HepG2 (cell line): ENCODE measurements at regions not wholly inside any gene's neighbourhood (a gene's known extent, or its start where the extent isn't known, plus 50 kb on each side); places are given as distances from the start of the nearest gene placed in this dataset.

Experiments used
- ATAC-seq: fragments of 200-7000 bp; cut with Tn5 transposase; 3 replicates; pipeline ENCODE4 v1.9.1; 2020; ENCODE audit warnings: mild to moderate bottlenecking, moderate library complexity
- BruUV-seq: library from RNA; stranded (reverse); fragments of 400-500 nt; replicated peaks from 2 replicates; lab custom pipeline; 2021; lab: Mats Ljungman, UMichigan
- CTCF ChIA-PET: fragments of 300-600 bp; formaldehyde crosslinking; extraction: SDS; loops from one replicate; lab custom pipeline; 2021; ENCODE audit warnings: low total read pairs, inconsistent platforms, low intra/inter-chr PET ratio; lab: Yijun Ruan, JAX
- POLR2A ChIA-PET: fragments of 350-600 bp; sonication (Branson Sonifier 250); formaldehyde crosslinking; loops from one replicate; lab custom pipeline; 2020; ENCODE audit warnings: antibody characterized with exemption, inconsistent platforms; lab: Yijun Ruan, JAX
- DNase-seq: peaks from one replicate; pipeline ENCODE4 v3.0.0-alpha.2; 2015; ENCODE audit warnings: low spot score
- FAIRE-seq: peaks from 3 replicates; lab custom pipeline; 2011; peaks lifted over from hg19 to GRCh38; lab: Jason Lieb, UNC
- H2AFZ ChIP-seq: one replicate; pipeline ENCODE4 v1.6.1; 2011; ENCODE audit warnings: low read length, inconsistent platforms
- H3K27ac ChIP-seq: fragments of 300-600 bp; 3 replicates; pipeline ENCODE4 v1.8.0; 2011; ENCODE audit warnings: mixed run types, mild to moderate bottlenecking, mixed read lengths, low read length, inconsistent platforms; ENCODE audit not compliant: insufficient read depth; ENCODE audit errors: extremely low read length
- H3K27me3 ChIP-seq, 2 experiments: fragments of 200-600 bp in 1 of 2; 2 replicates in 1 of 2; 3 replicates in 1 of 2; pipeline versions ENCODE4 v1.6.0 to v1.8.0; 2011; ENCODE audit warnings: low read length in 2 of 2, mild to moderate bottlenecking in 2 of 2, moderate library complexity in 2 of 2, inconsistent platforms in 1 of 2; ENCODE audit not compliant: insufficient read depth in 2 of 2, control insufficient read depth in 1 of 2
- H3K36me3 ChIP-seq, 2 experiments: fragments of 200-600 bp in 1 of 2; replicated peaks in 1 of 2; 2 replicates in 1 of 2; 3 replicates in 1 of 2; pipeline versions ENCODE4 v1.5.1 to v1.8.0; 2011; ENCODE audit warnings: low read length in 2 of 2, inconsistent platforms in 1 of 2; ENCODE audit not compliant: insufficient read depth in 2 of 2, control insufficient read depth in 1 of 2
- H3K4me1 ChIP-seq: 2 replicates; pipeline ENCODE4 v1.5.1; 2012; ENCODE audit warnings: low read length, inconsistent platforms; ENCODE audit not compliant: insufficient read depth
- H3K4me2 ChIP-seq: 2 replicates; pipeline ENCODE4 v1.6.0; 2011; ENCODE audit warnings: low read depth, low read length, inconsistent platforms
- H3K4me3 ChIP-seq, 3 experiments: fragments of 200-600 bp in 1 of 3; sonication (generic), shearing (Covaris generic) in 1 of 3; replicated peaks in 1 of 3; 2 replicates each; pipeline ENCODE4 v1.5.1; 2011 to 2016; ENCODE audit warnings: low read length in 3 of 3, inconsistent platforms in 2 of 3, low read depth in 2 of 3, mild to moderate bottlenecking in 2 of 3, control low read depth in 1 of 3, mixed read lengths in 1 of 3; ENCODE audit not compliant: insufficient read depth in 1 of 3
- H3K79me2 ChIP-seq: one replicate; pipeline ENCODE4 v1.6.1; 2011; ENCODE audit warnings: low read length, inconsistent platforms; ENCODE audit not compliant: insufficient read depth
- H3K9ac ChIP-seq: 2 replicates; pipeline ENCODE4 v1.6.0; 2011; ENCODE audit warnings: mild to moderate bottlenecking, low read depth, low read length, inconsistent platforms; ENCODE audit not compliant: insufficient read depth
- H3K9me3 ChIP-seq: 2 replicates; pipeline ENCODE4 v1.5.1; 2012; ENCODE audit warnings: mild to moderate bottlenecking, low read length
- H4K20me1 ChIP-seq: 2 replicates; pipeline ENCODE4 v1.6.0; 2011; ENCODE audit warnings: inconsistent platforms, mild to moderate bottlenecking, low read length, moderate library complexity; ENCODE audit not compliant: insufficient read depth
- ARID2 ChIP-seq: sonication (generic); formaldehyde crosslinking; IDR thresholded peaks from 2 replicates; pipeline ENCODE4 v1.8.1; 2022; ENCODE audit warnings: mild to moderate bottlenecking, missing genetic modification reagents, borderline replicate concordance
- MIER2 ChIP-seq: IDR thresholded peaks from 2 replicates; pipeline ENCODE4 v1.6.1; 2016; ENCODE audit warnings: missing biosample characterization, missing genetic modification reagents
- RELA ChIP-seq: sonication (generic); formaldehyde crosslinking; IDR thresholded peaks from 2 replicates; pipeline ENCODE4 v1.4.0; 2020; ENCODE audit warnings: missing genetic modification reagents
- YY1 ChIP-seq: IDR thresholded peaks from 2 replicates; pipeline ENCODE4 v1.6.1; 2011; ENCODE audit warnings: low read length, low read depth, moderate library complexity, mild to moderate bottlenecking; ENCODE audit not compliant: insufficient read depth, insufficient replicate concordance
- ZNF772 ChIP-seq: sonication (generic); formaldehyde crosslinking; IDR thresholded peaks from 2 replicates; pipeline ENCODE4 v1.5.0; 2020; ENCODE audit warnings: mild to moderate bottlenecking, missing genetic modification reagents
- ZNF891 ChIP-seq: sonication (generic); formaldehyde crosslinking; IDR thresholded peaks from 2 replicates; pipeline ENCODE4 v1.5.0; 2020; ENCODE audit warnings: mild to moderate bottlenecking, missing genetic modification reagents
- ZSCAN31 ChIP-seq: sonication (generic); formaldehyde crosslinking; IDR thresholded peaks from 2 replicates; pipeline ENCODE4 v1.5.0; 2020; ENCODE audit warnings: low read depth, mild to moderate bottlenecking, missing genetic modification reagents
- WGBS: methylation state at CpG from one replicate; pipeline ENCODE4 v1.1.6; 2017; ENCODE audit warnings: low lambda C conversion rate; 5-methylcytosine and 5-hydroxymethylcytosine counted together
- in situ Hi-C: cut with HindIII; loops from 2 replicates; pipeline ENCODE4 v1.10.0; 2017; ENCODE audit warnings: low pct_unique_long_range_greater_than_20kb; ENCODE audit not compliant: extremely low pct_ligation_motif_present
- intact Hi-C: fragments of 100-400 bp; cut with micrococcal nuclease; formaldehyde crosslinking; loops from one replicate; pipeline ENCODE4 v1.10.0; 2022; ENCODE audit not compliant: unreplicated experiment
- TF ChIP-seq, protein P1 (sequence below): sonication (generic); formaldehyde crosslinking; IDR thresholded peaks from 2 replicates; pipeline ENCODE4 v1.4.0; 2020; ENCODE audit warnings: missing genetic modification reagents
- TF ChIP-seq, protein P2 (sequence below): sonication (generic); formaldehyde crosslinking; IDR thresholded peaks from 2 replicates; pipeline ENCODE4 v1.4.0; 2020; ENCODE audit warnings: low read depth, mild to moderate bottlenecking, missing genetic modification reagents
- TF ChIP-seq, protein P3 (sequence below): sonication (generic); formaldehyde crosslinking; IDR thresholded peaks from 2 replicates; pipeline ENCODE4 v1.4.0; 2020; ENCODE audit warnings: missing genetic modification reagents
- TF ChIP-seq, protein P4 (sequence below): IDR thresholded peaks from 2 replicates; pipeline ENCODE4 v1.6.1; 2016; ENCODE audit warnings: missing genetic modification reagents, missing compliant biosample characterization

DNA sequence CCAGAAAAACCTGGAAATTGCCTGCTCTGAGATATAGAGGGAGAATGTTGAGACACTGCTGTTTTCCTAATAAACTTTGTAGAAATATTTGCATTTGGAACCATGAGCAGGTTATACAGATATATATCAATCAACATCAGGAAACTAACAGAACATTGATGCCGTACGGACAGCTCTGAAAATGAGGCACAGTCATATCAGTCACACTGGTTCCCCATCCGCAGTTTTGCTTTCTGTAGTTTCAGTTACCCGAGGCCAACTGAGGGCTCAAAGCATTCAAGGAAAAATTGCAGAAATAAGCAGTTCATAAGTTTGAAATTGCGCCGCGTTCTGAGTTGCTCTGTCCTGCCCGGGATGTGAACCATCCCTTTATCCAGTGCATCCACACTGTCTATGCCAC, 137.9 kb downstream of the KLF6 start (continued):
- TF ChIP-seq ARID2 (CRISPR knock-in tag) = no peak

DNA sequence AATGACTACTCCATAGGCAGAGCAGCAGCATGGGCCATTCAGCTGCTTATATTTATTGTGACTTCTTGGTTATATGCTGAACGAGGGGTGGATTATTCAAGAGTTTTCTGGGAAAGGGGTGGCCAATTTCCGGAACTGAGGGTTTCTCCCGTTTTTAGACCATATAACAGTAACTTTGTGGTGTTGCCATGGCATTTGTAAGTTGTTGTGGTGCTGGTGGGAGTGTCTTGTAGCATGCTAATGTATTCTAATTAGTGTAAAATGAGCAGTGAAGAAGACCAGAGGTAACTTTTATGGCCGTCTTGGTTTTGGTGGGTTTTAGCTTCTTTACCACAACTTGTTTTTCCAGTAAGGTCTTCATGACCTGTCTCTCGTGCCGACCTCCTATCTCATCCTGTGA, 139.6 kb downstream of the KLF6 start:
- BruUV-seq = no TSS peak
- POLR2A ChIA-PET = no interaction called here
- ATAC-seq = no peak
- CTCF ChIA-PET = no interaction called here
- H3K36me3 ChIP-seq = no peaks in the 10 kb centered on the region
- H3K79me2 ChIP-seq = no peaks in the 10 kb centered on the region
- H3K4me3 ChIP-seq = no peak overlapping the region
- no peaks in the 10 kb centered on the region for H4K20me1 ChIP-seq
- 2% methylated on average over 6 of the region's 6 CpGs for WGBS
- intact Hi-C loops = no loop called here
- DNase-seq = no peak
- H3K4me1 ChIP-seq = no peaks in the 10 kb centered on the region
- H3K9me3 ChIP-seq = no peaks in the 10 kb centered on the region
- H3K4me2 ChIP-seq = no peak overlapping the region
- no peak overlapping the region for H3K9ac ChIP-seq
- no peak overlapping the region for H3K27ac ChIP-seq
- TF ChIP-seq YY1 (no peak), ZSCAN31 (CRISPR knock-in tag) (no peak), ZNF772 (CRISPR knock-in tag) (no peak), ZNF891 (CRISPR knock-in tag) (no peak), MIER2 (CRISPR knock-in tag) (no peak), RELA (CRISPR knock-in tag) (no peak)
- TF ChIP-seq, protein P1, sequence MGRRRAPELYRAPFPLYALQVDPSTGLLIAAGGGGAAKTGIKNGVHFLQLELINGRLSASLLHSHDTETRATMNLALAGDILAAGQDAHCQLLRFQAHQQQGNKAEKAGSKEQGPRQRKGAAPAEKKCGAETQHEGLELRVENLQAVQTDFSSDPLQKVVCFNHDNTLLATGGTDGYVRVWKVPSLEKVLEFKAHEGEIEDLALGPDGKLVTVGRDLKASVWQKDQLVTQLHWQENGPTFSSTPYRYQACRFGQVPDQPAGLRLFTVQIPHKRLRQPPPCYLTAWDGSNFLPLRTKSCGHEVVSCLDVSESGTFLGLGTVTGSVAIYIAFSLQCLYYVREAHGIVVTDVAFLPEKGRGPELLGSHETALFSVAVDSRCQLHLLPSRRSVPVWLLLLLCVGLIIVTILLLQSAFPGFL = no peak
- TF ChIP-seq, protein P2, sequence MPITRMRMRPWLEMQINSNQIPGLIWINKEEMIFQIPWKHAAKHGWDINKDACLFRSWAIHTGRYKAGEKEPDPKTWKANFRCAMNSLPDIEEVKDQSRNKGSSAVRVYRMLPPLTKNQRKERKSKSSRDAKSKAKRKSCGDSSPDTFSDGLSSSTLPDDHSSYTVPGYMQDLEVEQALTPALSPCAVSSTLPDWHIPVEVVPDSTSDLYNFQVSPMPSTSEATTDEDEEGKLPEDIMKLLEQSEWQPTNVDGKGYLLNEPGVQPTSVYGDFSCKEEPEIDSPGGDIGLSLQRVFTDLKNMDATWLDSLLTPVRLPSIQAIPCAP (CRISPR knock-in tag) = no peak
- TF ChIP-seq, protein P3, sequence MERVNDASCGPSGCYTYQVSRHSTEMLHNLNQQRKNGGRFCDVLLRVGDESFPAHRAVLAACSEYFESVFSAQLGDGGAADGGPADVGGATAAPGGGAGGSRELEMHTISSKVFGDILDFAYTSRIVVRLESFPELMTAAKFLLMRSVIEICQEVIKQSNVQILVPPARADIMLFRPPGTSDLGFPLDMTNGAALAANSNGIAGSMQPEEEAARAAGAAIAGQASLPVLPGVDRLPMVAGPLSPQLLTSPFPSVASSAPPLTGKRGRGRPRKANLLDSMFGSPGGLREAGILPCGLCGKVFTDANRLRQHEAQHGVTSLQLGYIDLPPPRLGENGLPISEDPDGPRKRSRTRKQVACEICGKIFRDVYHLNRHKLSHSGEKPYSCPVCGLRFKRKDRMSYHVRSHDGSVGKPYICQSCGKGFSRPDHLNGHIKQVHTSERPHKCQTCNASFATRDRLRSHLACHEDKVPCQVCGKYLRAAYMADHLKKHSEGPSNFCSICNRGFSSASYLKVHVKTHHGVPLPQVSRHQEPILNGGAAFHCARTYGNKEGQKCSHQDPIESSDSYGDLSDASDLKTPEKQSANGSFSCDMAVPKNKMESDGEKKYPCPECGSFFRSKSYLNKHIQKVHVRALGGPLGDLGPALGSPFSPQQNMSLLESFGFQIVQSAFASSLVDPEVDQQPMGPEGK = no peak
- TF ChIP-seq, protein P4, sequence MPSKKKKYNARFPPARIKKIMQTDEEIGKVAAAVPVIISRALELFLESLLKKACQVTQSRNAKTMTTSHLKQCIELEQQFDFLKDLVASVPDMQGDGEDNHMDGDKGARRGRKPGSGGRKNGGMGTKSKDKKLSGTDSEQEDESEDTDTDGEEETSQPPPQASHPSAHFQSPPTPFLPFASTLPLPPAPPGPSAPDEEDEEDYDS (CRISPR knock-in tag) = no peak
- peaks cover 0 to 19% of the 10 kb centered on the region in 2 experiments; a peak in 3 of 5 replicates for H3K27me3 ChIP-seq
- in situ Hi-C loops = no loop called here
- no peak for FAIRE-seq
- H2AFZ ChIP-seq = no peak overlapping the region
